Adrenal gland (tissue), 5 donors: ENCODE measurements at regions not wholly inside any gene's neighbourhood (a gene's known extent, or its start where the extent isn't known, plus 50 kb on each side); places are given as distances from the start of the nearest gene placed in this dataset.

Experiments
- POLR2A ChIP-seq, 2 donors: fragments of 450-650 bp; IDR thresholded peaks; one replicate each; pipeline ENCODE4 v1.6.1; 2017; ENCODE audit warnings: antibody characterized with exemption in 2 of 2, mild to moderate bottlenecking in 2 of 2, moderate library complexity in 1 of 2
- TF ChIP-seq, protein P1 (sequence below), 6 experiments: fragments of 450-650 bp in 4 of 6; fragments of 200-600 bp in 2 of 6; sonication (generic) in 1 of 6; IDR thresholded peaks; 1 replicate in 5 of 6; 2 replicates in 1 of 6; pipeline versions ENCODE4 v1.5.1 to v1.8.0; 2016 to 2021; ENCODE audit warnings: antibody characterized with exemption in 6 of 6, mild to moderate bottlenecking in 2 of 6, moderate library complexity in 1 of 6
- donor health status: DM: no; HTN: no; CAD: no.

DNA sequence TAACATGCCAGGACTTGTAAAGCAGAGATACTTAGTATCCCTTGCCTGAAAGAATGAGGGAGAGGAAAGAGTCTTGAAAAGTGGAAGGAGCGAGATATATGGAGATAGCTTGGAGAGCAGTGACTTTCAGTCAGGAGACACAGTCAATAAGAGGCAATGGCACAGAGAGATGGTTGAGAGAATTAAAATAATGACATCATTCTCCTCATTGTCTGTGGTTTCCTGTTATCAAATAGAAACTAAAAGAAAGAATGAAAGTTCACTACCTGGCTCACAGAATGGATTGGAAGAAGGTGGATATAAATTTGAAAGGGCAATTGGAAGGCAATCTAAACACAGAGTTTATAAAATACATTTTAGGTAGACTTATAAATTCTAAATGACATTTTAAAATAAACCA, 760.2 kb upstream of the AADAT start:
- TF ChIP-seq POLR2A (IDR thresholded peaks at IDR 0.05): no peak
- TF ChIP-seq, protein P1, sequence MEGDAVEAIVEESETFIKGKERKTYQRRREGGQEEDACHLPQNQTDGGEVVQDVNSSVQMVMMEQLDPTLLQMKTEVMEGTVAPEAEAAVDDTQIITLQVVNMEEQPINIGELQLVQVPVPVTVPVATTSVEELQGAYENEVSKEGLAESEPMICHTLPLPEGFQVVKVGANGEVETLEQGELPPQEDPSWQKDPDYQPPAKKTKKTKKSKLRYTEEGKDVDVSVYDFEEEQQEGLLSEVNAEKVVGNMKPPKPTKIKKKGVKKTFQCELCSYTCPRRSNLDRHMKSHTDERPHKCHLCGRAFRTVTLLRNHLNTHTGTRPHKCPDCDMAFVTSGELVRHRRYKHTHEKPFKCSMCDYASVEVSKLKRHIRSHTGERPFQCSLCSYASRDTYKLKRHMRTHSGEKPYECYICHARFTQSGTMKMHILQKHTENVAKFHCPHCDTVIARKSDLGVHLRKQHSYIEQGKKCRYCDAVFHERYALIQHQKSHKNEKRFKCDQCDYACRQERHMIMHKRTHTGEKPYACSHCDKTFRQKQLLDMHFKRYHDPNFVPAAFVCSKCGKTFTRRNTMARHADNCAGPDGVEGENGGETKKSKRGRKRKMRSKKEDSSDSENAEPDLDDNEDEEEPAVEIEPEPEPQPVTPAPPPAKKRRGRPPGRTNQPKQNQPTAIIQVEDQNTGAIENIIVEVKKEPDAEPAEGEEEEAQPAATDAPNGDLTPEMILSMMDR (IDR thresholded peaks at IDR 0.05): no peak
